Effector memory CD8-positive, alpha-beta T cell (primary cell): ENCODE measurements at regions not wholly inside any gene's neighbourhood (a gene's known extent, or its start where the extent isn't known, plus 50 kb on each side); places are given as distances from the start of the nearest gene placed in this dataset.

Experiments
- ATAC-seq: fragments of 150-1000 bp; cut with Tn5 transposase; replicated peaks from 2 replicates; pipeline ENCODE4 v1.10.0; 2021; ENCODE audit warnings: mild to moderate bottlenecking, moderate library complexity
- DNase-seq, 3 experiments: peaks; one replicate each; pipeline ENCODE4 v3.0.0; 2021
- H3K27ac Mint-ChIP-seq, 2 donors: one replicate each; pipeline ENCODE4 v1.8.0; 2022; ENCODE audit warnings: mild to moderate bottlenecking in 2 of 2, mixed read lengths in 2 of 2, moderate library complexity in 2 of 2
- H3K27me3 Mint-ChIP-seq, 2 donors: one replicate each; pipeline ENCODE4 v1.8.0; 2022; ENCODE audit warnings: mixed read lengths in 2 of 2
- H3K36me3 Mint-ChIP-seq: one replicate; pipeline ENCODE4 v1.8.0; 2022; ENCODE audit warnings: mild to moderate bottlenecking, moderate library complexity, mixed read lengths; ENCODE audit not compliant: insufficient read depth
- H3K4me1 Mint-ChIP-seq, 2 donors: one replicate each; pipeline ENCODE4 v1.8.0; 2022; ENCODE audit warnings: low read depth in 2 of 2, mixed read lengths in 2 of 2
- H3K4me3 Mint-ChIP-seq, 2 donors: one replicate each; pipeline ENCODE4 v1.8.0; 2022; ENCODE audit warnings: mild to moderate bottlenecking in 2 of 2, mixed read lengths in 2 of 2, moderate library complexity in 2 of 2
- H3K9me3 Mint-ChIP-seq, 2 donors: one replicate each; pipeline ENCODE4 v1.8.0; 2022; ENCODE audit warnings: mixed read lengths in 2 of 2

- Mint-ChIP-seq H3K9me3 (peaks cover 19 to 31% of the 10 kb centered on the region in 2 donors), H3K27me3 (no peaks in the 10 kb centered on the region), H3K36me3 (no peaks in the 10 kb centered on the region), H3K27ac (no peak overlapping the region), H3K4me3 (no peak overlapping the region), H3K4me1 (no peaks in the 10 kb centered on the region)
- DNase-seq (no peak), ATAC-seq (no peak)
Observed at GRCh38 chr16:49085686-49086085, 196.0 kb downstream of the CBLN1 start.

GRCh38 chr16:49084628-49085390 lies 196.8 kb downstream of the CBLN1 start:
- ATAC-seq (no peak), DNase-seq (no peak)
- H3K4me3 Mint-ChIP-seq, result no peak overlapping the region
- H3K27ac Mint-ChIP-seq, result no peak overlapping the region
- H3K9me3 Mint-ChIP-seq, result peaks cover 23 to 32% of the 10 kb centered on the region in 2 donors
- no peaks in the 10 kb centered on the region for H3K4me1 Mint-ChIP-seq
- H3K27me3 Mint-ChIP-seq, result no peaks in the 10 kb centered on the region
- no peaks in the 10 kb centered on the region for H3K36me3 Mint-ChIP-seq

GRCh38 chr16:49081554-49081953 lies 200.1 kb downstream of the CBLN1 start:
- H3K4me1 Mint-ChIP-seq, result no peaks in the 10 kb centered on the region
- no peak overlapping the region for H3K27ac Mint-ChIP-seq
- ATAC-seq (no peak), DNase-seq (no peak)
- no peaks in the 10 kb centered on the region for H3K36me3 Mint-ChIP-seq
- H3K27me3 Mint-ChIP-seq, result no peaks in the 10 kb centered on the region
- H3K9me3 Mint-ChIP-seq, result peaks cover 24 to 33% of the 10 kb centered on the region in 2 donors
- H3K4me3 Mint-ChIP-seq, result no peak overlapping the region

- ATAC-seq (no peak), DNase-seq (no peak)
- Mint-ChIP-seq H3K4me1 (no peaks in the 10 kb centered on the region), H3K4me3 (no peak overlapping the region), H3K36me3 (no peaks in the 10 kb centered on the region), H3K9me3 (peaks cover 24 to 34% of the 10 kb centered on the region in 2 donors), H3K27ac (no peak overlapping the region), H3K27me3 (no peaks in the 10 kb centered on the region)
Observed at GRCh38 chr16:49081086-49081485, 200.6 kb downstream of the CBLN1 start.

GRCh38 chr16:49078571-49078970 lies 203.1 kb downstream of the CBLN1 start:
- H3K27me3 Mint-ChIP-seq, result no peaks in the 10 kb centered on the region
- no peak overlapping the region for H3K4me3 Mint-ChIP-seq
- H3K27ac Mint-ChIP-seq, result no peak overlapping the region
- ATAC-seq (no peak), DNase-seq (no peak)
- H3K4me1 Mint-ChIP-seq, result no peaks in the 10 kb centered on the region
- peaks cover 16 to 26% of the 10 kb centered on the region in 2 donors for H3K9me3 Mint-ChIP-seq
- no peaks in the 10 kb centered on the region for H3K36me3 Mint-ChIP-seq

- no peaks in the 10 kb centered on the region for H3K4me1 Mint-ChIP-seq
- ATAC-seq (no peak), DNase-seq (no peak)
- H3K27me3 Mint-ChIP-seq, result no peaks in the 10 kb centered on the region
- no peaks in the 10 kb centered on the region for H3K36me3 Mint-ChIP-seq
- peaks cover 16 to 26% of the 10 kb centered on the region in 2 donors for H3K9me3 Mint-ChIP-seq
- H3K4me3 Mint-ChIP-seq, result no peak overlapping the region
- no peak overlapping the region for H3K27ac Mint-ChIP-seq
Observed at GRCh38 chr16:49078104-49078503, 203.5 kb downstream of the CBLN1 start.

GRCh38 chr16:49075709-49076108 lies 205.9 kb downstream of the CBLN1 start:
- ATAC-seq, result no peak
- Mint-ChIP-seq H3K27ac (no peak overlapping the region), H3K36me3 (no peaks in the 10 kb centered on the region), H3K9me3 (peaks cover 11 to 24% of the 10 kb centered on the region in 2 donors), H3K4me1 (no peaks in the 10 kb centered on the region), H3K4me3 (no peak overlapping the region), H3K27me3 (no peaks in the 10 kb centered on the region)
- DNase-seq, result no peak

GRCh38 chr16:49068224-49068623 lies 213.4 kb downstream of the CBLN1 start:
- Mint-ChIP-seq H3K27me3 (no peaks in the 10 kb centered on the region), H3K27ac (no peak overlapping the region), H3K36me3 (no peaks in the 10 kb centered on the region), H3K9me3 (peaks cover 7 to 24% of the 10 kb centered on the region in 2 donors), H3K4me1 (no peaks in the 10 kb centered on the region), H3K4me3 (no peak overlapping the region)
- DNase-seq (no peak), ATAC-seq (no peak)

GRCh38 chr16:49067776-49068175 lies 213.9 kb downstream of the CBLN1 start:
- Mint-ChIP-seq H3K4me3 (no peak overlapping the region), H3K9me3 (peaks cover 7 to 28% of the 10 kb centered on the region in 2 donors), H3K36me3 (no peaks in the 10 kb centered on the region), H3K27ac (no peak overlapping the region), H3K4me1 (no peaks in the 10 kb centered on the region), H3K27me3 (peaks cover 0 to under 1% of the 10 kb centered on the region in 2 donors)
- ATAC-seq (no peak), DNase-seq (no peak)

- H3K27ac Mint-ChIP-seq, result no peak overlapping the region
- ATAC-seq, result no peak
- no peaks in the 10 kb centered on the region for H3K36me3 Mint-ChIP-seq
- H3K9me3 Mint-ChIP-seq, result peaks cover 3 to 21% of the 10 kb centered on the region in 2 donors
- H3K4me1 Mint-ChIP-seq, result no peaks in the 10 kb centered on the region
- no peak overlapping the region for H3K4me3 Mint-ChIP-seq
- no peak for DNase-seq
- peaks cover 0 to 6% of the 10 kb centered on the region in 2 donors for H3K27me3 Mint-ChIP-seq
Observed at GRCh38 chr16:49061137-49061714, 220.4 kb downstream of the CBLN1 start.

GRCh38 chr16:49060728-49061127 lies 220.9 kb downstream of the CBLN1 start:
- no peak overlapping the region for H3K27ac Mint-ChIP-seq
- peaks cover 0 to 6% of the 10 kb centered on the region in 2 donors for H3K27me3 Mint-ChIP-seq
- H3K36me3 Mint-ChIP-seq, result no peaks in the 10 kb centered on the region
- peaks cover 3 to 22% of the 10 kb centered on the region in 2 donors for H3K9me3 Mint-ChIP-seq
- no peaks in the 10 kb centered on the region for H3K4me1 Mint-ChIP-seq
- H3K4me3 Mint-ChIP-seq, result no peak overlapping the region
- ATAC-seq (no peak), DNase-seq (no peak)

GRCh38 chr16:49058382-49058781 lies 223.3 kb downstream of the CBLN1 start:
- H3K27ac Mint-ChIP-seq, result no peak overlapping the region
- peaks cover 0 to 6% of the 10 kb centered on the region in 2 donors for H3K27me3 Mint-ChIP-seq
- no peaks in the 10 kb centered on the region for H3K4me1 Mint-ChIP-seq
- H3K36me3 Mint-ChIP-seq, result no peaks in the 10 kb centered on the region
- H3K4me3 Mint-ChIP-seq, result no peak overlapping the region
- ATAC-seq (no peak), DNase-seq (no peak)
- H3K9me3 Mint-ChIP-seq, result peaks cover 6 to 20% of the 10 kb centered on the region in 2 donors

GRCh38 chr16:49057936-49058335 lies 223.7 kb downstream of the CBLN1 start:
- Mint-ChIP-seq H3K9me3 (peaks cover 6 to 18% of the 10 kb centered on the region in 2 donors), H3K4me1 (no peaks in the 10 kb centered on the region), H3K27me3 (peaks cover 0 to 6% of the 10 kb centered on the region in 2 donors), H3K27ac (no peak overlapping the region), H3K4me3 (no peak overlapping the region), H3K36me3 (no peaks in the 10 kb centered on the region)
- DNase-seq, result no peak
- no peak for ATAC-seq

GRCh38 chr16:49057391-49057790 lies 224.2 kb downstream of the CBLN1 start:
- no peak for ATAC-seq
- no peak overlapping the region for H3K4me3 Mint-ChIP-seq
- H3K27ac Mint-ChIP-seq, result no peak overlapping the region
- H3K4me1 Mint-ChIP-seq, result no peaks in the 10 kb centered on the region
- no peak for DNase-seq
- H3K36me3 Mint-ChIP-seq, result no peaks in the 10 kb centered on the region
- peaks cover 5 to 12% of the 10 kb centered on the region in 2 donors for H3K9me3 Mint-ChIP-seq
- peaks cover 0 to 2% of the 10 kb centered on the region in 2 donors for H3K27me3 Mint-ChIP-seq
